ENCODE measurements at regions not wholly inside any gene's neighbourhood (a gene's known extent, or its start where the extent isn't known, plus 50 kb on each side); places are given as distances from the start of the nearest gene placed in this dataset.

- DNase-seq (ENCODE audit: low read depth) = no peak
These were observed 118.5 kb upstream of the ERCC6L2 start for GRCh38 chr9:95756986-95757385.

DNA sequence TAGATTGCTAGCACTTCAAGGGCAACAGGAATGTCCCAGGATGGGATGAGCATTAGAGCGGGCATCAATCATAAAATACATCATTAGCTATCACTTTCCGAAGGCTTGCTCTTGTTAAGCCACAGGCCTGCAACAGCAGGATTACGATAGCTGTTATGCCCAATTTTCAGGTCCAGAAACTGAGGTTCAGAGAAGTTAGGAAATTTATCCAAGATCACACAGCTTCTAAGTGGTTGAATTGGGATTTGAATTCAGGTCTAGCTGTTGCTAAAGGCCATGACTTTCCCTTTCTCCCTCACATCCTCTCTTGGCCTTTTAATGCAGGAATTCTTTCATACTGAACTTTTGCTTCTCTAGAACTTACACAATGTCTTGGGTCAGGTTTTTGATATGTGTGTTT is 119.4 kb upstream of the ERCC6L2 start:
- DNase-seq (ENCODE audit: low read depth) = no peak

GRCh38 chr9:95755421-95755730 is 120.1 kb upstream of the ERCC6L2 start:
- DNase-seq (ENCODE audit: low read depth) = no peak

DNA sequence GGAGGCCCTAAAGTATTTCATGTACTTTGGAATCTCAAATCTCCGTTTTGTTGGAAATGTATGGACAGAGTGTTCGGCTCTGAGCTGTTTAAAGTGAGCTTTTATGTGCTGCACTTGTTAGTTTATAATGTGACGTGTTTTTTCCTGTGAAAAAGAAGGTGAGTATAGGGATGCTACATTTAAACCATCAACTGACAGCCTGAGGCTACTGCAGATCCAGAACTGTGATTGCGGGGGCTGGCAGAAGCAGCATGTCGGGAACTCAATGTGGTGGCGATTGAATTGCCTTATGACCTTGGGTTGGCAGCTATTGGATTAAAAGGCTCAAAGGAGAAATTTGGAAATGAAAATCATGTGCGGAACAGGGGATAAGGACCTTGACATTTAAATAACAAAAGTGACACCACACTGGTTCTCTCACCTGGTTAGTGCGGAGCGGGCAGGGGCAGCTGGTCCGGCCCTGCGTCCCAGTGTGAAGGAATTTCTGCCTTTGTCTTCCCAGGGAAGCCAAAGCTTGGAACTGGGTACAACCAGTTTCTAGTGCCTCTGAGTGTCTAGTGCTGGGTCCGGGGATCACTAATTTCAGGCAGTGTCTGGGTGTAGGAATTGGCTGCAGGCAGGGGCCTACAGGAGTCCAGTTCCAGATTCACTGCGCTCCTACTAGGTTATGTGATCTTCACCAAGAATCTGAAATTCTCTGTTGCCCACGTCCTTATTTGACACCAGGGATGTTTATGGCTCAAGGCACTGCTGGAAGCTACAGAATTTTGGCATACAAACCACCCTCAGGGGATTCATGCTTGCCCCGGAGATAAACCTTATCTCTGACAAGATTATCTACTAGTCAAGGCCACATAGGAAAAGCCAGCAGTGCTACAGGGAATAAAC is 120.7 kb upstream of the ERCC6L2 start:
- DNase-seq (ENCODE audit: low read depth) = no peak

- no peak for DNase-seq (ENCODE audit: low read depth)
These were observed 121.6 kb upstream of the ERCC6L2 start for GRCh38 chr9:95753762-95754465.

DNA sequence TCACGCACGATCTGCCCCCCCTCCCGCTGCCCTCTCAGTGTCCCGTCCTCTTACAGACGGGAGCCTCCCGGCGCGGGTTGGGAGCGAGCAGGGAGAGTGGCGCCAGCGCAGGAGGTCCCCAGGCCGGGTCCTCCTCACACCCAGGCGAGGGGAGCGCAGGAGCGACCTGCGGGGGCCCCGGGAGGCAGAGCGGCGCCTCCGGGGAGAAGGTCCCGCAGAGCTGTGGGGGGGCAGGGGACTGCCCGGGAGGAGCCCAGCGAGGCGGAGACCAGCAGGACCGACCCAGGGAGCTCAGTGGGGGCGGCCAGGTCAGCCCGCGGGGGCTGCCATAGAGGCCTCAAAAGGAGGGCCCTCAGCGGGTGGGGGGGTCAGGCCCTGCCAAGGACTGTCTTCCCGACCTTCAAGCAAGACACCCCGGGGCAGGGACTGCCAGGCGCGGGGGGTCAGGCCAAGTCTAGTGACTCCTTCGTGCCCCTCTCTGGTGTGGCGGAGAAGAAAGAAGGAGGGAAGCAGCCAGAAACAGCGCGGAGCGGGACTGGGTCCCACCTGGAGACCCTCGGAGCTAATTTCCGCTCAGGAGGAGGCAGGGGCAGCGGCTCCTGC is 123.3 kb upstream of the ERCC6L2 start:
- no peak for DNase-seq (ENCODE audit: low read depth)

DNA sequence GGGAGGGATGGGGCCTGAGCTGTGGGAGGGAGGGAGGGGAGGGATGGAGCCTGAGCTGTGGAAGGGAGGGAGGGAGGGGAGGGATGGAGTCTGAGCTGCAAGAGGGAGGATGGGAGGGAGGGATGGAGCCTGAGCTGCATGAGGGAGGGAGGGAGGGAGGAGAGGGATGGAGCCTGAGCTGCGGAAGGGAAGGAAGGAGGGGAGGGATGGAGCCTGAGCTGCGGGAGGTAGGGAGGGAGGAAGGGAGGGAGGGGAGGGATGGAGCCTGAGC is 124.0 kb upstream of the ERCC6L2 start:
- no peak for DNase-seq (ENCODE audit: low read depth)

DNA sequence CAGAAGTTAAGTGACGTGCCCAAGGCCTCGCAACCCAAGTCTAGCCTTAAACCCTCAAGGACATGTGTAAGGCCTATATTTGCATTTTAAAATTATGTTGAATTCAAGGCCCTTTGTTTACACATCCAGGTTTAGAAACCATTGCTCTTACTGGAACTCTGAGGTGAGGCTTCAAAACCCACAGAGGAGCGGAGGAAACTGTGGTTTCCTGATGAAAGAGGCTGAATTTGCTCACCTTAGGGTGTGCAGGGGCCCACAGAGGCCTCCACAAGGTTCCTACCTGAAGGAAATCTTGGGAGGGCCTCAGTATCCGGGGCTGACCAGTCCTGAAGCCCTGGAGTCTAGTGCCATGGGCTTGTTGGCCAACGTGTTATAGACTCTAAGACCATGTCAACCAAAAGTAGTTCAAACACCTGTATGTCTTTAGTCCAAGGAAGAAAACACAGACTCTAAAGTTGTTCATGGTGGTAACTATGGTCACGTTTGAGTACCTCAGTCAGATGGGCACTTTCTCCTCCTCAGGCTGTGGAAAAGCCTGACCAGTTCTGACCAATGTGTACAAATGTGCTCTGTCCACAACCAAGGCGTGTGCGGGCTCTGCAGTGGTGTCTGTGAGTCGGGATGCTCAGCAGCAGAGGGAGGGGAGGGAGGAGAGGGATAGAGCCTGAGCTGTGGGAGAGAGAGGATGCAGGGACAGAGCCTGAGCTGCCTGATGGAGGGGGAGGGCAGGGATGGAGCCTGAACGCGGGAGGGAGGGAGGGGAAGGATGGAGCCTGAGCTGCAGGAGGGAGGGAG is 124.6 kb upstream of the ERCC6L2 start:
- no peak for DNase-seq (ENCODE audit: low read depth)

GRCh38 chr9:95749493-95749892 is 126.0 kb upstream of the ERCC6L2 start:
- DNase-seq (ENCODE audit: low read depth) = no peak

DNA sequence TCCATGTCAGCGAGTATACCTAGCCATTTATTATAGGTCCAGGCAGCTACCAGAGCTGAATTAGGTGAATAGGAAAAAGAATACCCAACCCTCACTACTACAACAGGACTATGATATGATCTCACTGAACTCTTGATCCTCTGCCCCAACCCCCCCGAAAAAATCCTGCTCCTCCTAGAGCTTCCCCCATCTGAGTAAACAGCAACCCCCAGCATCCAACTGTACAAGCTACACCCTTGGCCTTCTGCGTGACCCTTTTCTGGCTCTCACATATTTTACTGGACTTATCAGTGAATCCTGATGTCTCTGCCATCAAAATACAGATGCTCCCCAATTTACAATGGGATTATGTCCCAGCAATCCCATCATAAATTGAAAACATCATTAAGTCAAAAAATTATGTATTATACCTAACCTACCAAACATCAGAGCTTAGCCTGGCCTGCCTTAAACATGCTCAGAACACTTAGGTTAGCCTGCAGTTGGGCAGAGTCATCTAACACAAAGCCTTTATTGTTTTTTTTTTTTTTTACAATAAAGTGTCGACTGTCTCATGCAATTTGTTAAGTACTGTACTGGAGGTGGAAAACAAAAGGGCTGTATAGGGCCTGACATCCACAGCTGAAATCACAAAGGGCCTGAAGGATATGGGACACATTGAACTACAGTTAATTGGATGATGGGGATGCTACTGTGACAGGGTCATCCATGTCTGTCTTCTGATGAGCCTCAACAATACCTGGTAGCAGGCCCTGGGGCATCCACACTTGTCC is 128.9 kb upstream of the ERCC6L2 start:
- no peak for DNase-seq (ENCODE audit: low read depth)

DNA sequence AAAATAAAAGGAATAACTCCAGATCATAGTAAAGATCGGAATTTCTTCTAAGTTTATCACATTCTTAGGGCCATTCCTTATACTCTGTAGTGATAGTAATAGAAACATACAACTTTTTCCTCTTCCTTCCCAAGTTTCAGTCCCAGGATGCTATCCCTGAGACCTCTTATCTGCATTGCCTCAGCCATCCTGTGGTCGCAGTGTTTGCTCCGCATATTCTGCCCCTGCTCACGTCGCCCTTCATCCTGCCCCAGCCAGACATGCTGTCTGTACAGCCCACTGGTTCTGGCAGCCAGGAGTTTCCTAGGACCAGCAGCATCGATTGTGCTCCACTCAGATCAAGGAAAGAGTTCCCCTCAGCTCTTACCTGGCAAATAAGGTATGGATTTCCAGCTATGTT is 132.7 kb upstream of the ERCC6L2 start:
- no peak for DNase-seq (ENCODE audit: low read depth)

DNA sequence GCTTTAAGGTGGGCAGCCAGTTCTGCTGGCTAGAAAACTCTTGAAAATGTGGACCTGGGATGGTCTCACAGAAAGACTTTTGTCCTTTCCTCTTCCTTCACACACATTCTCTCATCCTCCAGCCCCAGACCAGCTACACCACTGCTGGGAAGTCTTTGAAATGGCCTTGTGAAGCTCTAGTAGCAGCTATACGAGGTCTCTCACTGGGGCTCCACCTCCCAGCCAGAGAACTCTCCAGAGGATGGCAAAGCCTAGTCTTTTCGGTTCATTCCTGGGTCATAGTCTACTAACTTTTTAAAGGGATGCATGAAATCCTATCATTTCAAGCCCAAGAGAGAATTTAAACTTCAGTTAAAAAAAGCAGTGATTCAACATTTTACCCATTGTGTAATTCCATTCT is 133.9 kb upstream of the ERCC6L2 start:
- DNase-seq (ENCODE audit: low read depth) = no peak

DNA sequence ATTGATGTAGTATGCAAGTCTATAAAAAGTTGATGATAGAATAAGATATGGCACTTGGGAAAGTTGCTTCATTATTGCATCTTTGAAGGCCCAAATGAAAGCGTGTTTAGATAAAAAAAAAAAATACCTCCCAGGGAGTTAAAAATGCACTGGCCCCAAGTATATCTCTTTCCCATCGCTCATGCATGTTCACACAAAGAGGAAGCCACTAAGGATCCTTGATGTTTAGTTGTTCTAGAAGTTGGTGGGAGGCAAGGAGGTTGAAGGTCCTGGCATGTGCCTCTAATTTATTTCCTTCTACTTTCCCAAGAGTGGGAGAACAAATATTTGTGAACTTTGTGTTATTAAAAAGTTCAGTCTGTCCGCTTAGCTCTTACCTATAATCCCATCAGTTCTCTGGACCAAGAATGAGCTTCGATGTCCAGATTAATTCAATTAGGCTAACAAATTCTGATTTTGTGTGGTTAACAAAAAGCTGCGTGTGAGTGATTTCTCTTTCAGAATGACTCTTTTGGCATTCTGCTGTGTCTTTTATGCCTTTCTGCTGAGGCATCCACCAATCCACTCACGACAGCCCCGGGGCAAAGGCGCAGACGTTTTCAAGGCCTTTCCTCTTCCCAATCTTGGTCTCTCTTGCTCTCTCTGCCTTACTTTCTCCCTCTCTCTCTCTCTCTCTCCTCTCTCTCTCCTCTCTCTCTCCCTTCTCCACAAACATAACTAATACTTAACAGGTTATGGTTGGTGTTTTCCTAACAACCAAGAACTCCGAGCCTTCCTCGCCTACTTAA is 135.1 kb upstream of the ERCC6L2 start:
- DNase-seq (ENCODE audit: low read depth) = no peak

DNA sequence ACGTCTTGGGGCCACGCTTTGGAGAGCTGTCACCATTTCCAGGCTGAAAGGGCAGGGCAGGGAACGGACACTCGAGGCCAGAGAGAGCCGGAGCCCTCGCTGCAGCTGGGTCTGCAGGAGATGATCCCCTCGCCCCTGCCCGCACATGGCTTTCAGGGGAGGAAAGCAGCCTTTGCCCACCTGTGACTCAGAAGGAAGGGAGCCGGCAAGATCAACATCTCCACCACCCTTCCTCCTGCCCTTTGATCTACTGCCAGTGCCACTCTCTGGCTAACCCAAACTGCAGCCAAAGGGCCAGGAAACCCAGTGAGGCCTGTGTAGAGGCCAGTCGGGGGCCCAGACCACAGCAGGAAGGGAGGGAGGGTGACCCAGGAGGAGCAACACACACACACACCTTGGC is 137.1 kb upstream of the ERCC6L2 start:
- no peak for DNase-seq (ENCODE audit: low read depth)

DNA sequence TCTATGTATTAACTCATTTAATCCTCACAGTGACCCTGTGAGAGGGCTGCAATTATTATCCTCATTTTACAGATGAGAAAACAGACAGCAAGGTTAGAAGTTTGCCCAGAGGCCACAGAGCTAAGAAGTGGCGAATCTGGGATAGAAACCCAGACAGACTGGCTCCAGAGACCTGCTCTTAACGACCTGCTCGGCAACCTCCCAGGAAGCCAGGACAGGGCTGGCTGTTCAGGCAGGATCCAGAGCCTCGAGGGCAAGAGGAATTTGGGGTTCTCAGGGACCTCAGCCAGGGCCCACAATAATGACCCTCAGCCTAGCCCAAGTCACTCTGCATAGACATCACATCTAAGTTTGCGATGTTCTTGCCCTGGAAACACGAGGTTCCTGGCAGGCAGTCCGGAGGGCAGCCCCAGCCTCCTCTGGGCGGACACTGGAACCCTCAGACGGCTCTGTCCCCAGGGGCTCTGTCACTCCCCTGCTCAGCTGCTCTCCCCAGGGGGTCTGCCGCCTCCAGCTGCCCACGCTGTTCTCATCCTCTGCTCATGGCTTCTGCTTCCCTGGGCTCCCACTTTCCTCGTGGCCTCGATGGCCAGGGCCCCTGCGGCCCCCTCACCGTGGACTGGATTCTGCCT is 138.5 kb upstream of the ERCC6L2 start:
- no peak for DNase-seq (ENCODE audit: low read depth)

GRCh38 chr9:95736370-95736769 is 139.1 kb upstream of the ERCC6L2 start:
- no peak for DNase-seq (ENCODE audit: low read depth)

DNA sequence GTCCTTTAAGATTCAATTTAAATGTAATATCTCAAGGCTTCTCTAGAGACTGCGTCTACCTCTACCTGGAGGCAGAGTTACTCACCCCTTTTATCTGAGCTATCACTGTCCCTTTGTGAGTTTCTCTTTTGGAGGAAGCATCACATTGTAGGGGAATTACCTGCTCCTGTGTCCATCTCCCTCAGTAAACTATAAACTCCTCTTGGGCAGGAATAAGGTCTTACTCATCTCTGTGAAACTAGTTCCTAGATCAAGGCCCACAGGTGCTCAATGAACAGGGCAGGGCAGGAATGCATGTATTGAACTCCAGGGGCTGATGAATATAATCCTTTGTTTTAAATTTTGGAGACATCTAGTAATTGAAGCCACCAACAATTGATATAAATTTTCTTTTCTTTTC is 139.8 kb upstream of the ERCC6L2 start:
- no peak for DNase-seq (ENCODE audit: low read depth)

- no peak for DNase-seq (ENCODE audit: low read depth)
These were observed 141.5 kb upstream of the ERCC6L2 start for GRCh38 chr9:95733741-95734666.
